ENCODE measurements at regions not wholly inside any gene's neighbourhood (a gene's known extent, or its start where the extent isn't known, plus 50 kb on each side); places are given as distances from the start of the nearest gene placed in this dataset.

- no peak for DNase-seq (ENCODE audit: low read depth, low spot score)
- CTCF ChIA-PET = interaction anchor here (1.6 to 2.4 kb wide), 2 partner anchors 19 to 156 kb away, joined by 3 to 6 read pairs; no protein-coding TSS in a partner anchor
- dilution Hi-C loops (cut with MboI; ENCODE audit: extremely low pct_ligation_motif_present, low sequenced_read_pairs) = no loop called here
Observed at GRCh38 chr5:74414228-74414627, 226.3 kb downstream of the ENC1 start.

More at GRCh38 chr5:74414228-74414627, 226.3 kb downstream of the ENC1 start:
- H3K9me1 ChIP-seq (replicated peaks; ENCODE audit: control insufficient read depth, extremely low read depth, insufficient read depth, low read length) = no peaks in the 10 kb centered on the region
- no peaks in the 10 kb centered on the region for H3K79me2 ChIP-seq (ENCODE audit: control insufficient read depth, insufficient read depth, low read length)
- H4K20me1 ChIP-seq (replicated peaks; ENCODE audit: control insufficient read depth, extremely low read depth, insufficient read depth, low read length) = no peaks in the 10 kb centered on the region
- peaks cover 27% of the 10 kb centered on the region for H3K4me1 ChIP-seq (ENCODE audit: control insufficient read depth, extremely low read depth, insufficient read depth, low read length)
- H3K4me3 ChIP-seq (replicated peaks in 1 of 3; ENCODE audit: insufficient read depth in 1 of 3, low read depth in 1 of 3, low read length in 3 of 3) = no peak overlapping the region
- H3K9ac ChIP-seq (replicated peaks; ENCODE audit: extremely low read depth, insufficient read depth, low read length) = no peak overlapping the region
- no peak overlapping the region for H3K27ac ChIP-seq (ENCODE audit: insufficient read depth, low read depth, low read length)
- no peak overlapping the region for H2AFZ ChIP-seq (ENCODE audit: low read depth, low read length)
- intact Hi-C loops (cut with micrococcal nuclease) = loop anchor here (5.0 kb wide), 1 partner anchor 128 kb away; no protein-coding TSS in a partner anchor
- no peak for FAIRE-seq
- BruUV-seq (replicated peaks) = no TSS peak
- POLR2A ChIA-PET = no interaction called here
- TF ChIP-seq POLR2A (IDR thresholded peaks at IDR 0.05; ENCODE audit: low read depth, low read length) (no peak), POLR2AphosphoS5 (IDR thresholded peaks at IDR 0.05; ENCODE audit: insufficient read depth, low read depth, low read length) (no peak), FOS (IDR thresholded peaks at IDR 0.05; ENCODE audit: borderline replicate concordance, insufficient read depth, low read length) (no peak), GATA2 (IDR thresholded peaks at IDR 0.05; ENCODE audit: insufficient read depth, insufficient read length, low read depth, low read length) (no peak), EZH2 (IDR thresholded peaks at IDR 0.05; ENCODE audit: borderline replicate concordance, low read depth, low read length, severe bottlenecking) (no peak), MYC (IDR thresholded peaks at IDR 0.05; ENCODE audit: low read depth, low read length) (no peak), JUN (IDR thresholded peaks at IDR 0.05; ENCODE audit: borderline replicate concordance, insufficient read depth, insufficient read length, low read depth) (no peak), CTCF (IDR thresholded peaks at IDR 0.05; ENCODE audit: extremely low read depth in 1 of 2, insufficient read depth in 1 of 2, low read depth in 1 of 2, low read length in 2 of 2) (no peak)
- H3K4me2 ChIP-seq (ENCODE audit: insufficient read depth, low read length) = no peak overlapping the region
- no peaks in the 10 kb centered on the region for H3K27me3 ChIP-seq (ENCODE audit: control insufficient read depth in 2 of 2, insufficient read depth in 2 of 2, low read length in 2 of 2)
- no peaks in the 10 kb centered on the region for H3K9me3 ChIP-seq (replicated peaks; ENCODE audit: control insufficient read depth, insufficient read depth, low read length)
- no peaks in the 10 kb centered on the region for H3K36me3 ChIP-seq (ENCODE audit: control insufficient read depth in 2 of 2, extremely low read depth in 1 of 2, insufficient read depth in 2 of 2, low read length in 2 of 2)

All from endothelial cell of umbilical vein (primary cell).